HCT116 (cell line): ENCODE measurements at regions not wholly inside any gene's neighbourhood (a gene's known extent, or its start where the extent isn't known, plus 50 kb on each side); places are given as distances from the start of the nearest gene placed in this dataset.

Source experiments
- CEBPB ChIP-seq: IDR thresholded peaks from 2 replicates; pipeline ENCODE4 v1.6.1; 2012; ENCODE audit warnings: low read depth
- CTCF ChIP-seq, 3 experiments: fragments of 200-600 bp in 1 of 3; sonication (generic) in 1 of 3; IDR thresholded peaks in 2 of 3; conservative IDR thresholded peaks in 1 of 3; 2 replicates each; pipeline ENCODE4 v1.5.1; 2012 to 2017; ENCODE audit warnings: low read depth in 2 of 3, low read length in 2 of 3, antibody characterized with exemption in 1 of 3, borderline replicate concordance in 1 of 3, control low read depth in 1 of 3, mild to moderate bottlenecking in 1 of 3, mixed read lengths in 1 of 3, mixed run types in 1 of 3, moderate library complexity in 1 of 3; ENCODE audit not compliant: insufficient read depth in 1 of 3
- EGR1 ChIP-seq: IDR thresholded peaks from 2 replicates; pipeline ENCODE4 v1.6.1; 2012; ENCODE audit warnings: low read depth
- ELF1 ChIP-seq: IDR thresholded peaks from 2 replicates; pipeline ENCODE4 v1.6.1; 2012; ENCODE audit warnings: low read depth, borderline replicate concordance
- EZH2phosphoT487 ChIP-seq: fragments of 200-600 bp; IDR thresholded peaks from 2 replicates; pipeline ENCODE4 v1.6.1; 2018; ENCODE audit warnings: antibody characterized with exemption, borderline replicate concordance
- JUND ChIP-seq: IDR thresholded peaks from 2 replicates; pipeline ENCODE4 v1.6.1; 2012
- POLR2AphosphoS5 ChIP-seq: IDR thresholded peaks from 2 replicates; pipeline ENCODE4 v1.6.1; 2011; ENCODE audit warnings: mild to moderate bottlenecking, low read depth, low read length, moderate library complexity
- RAD21 ChIP-seq: IDR thresholded peaks from 2 replicates; pipeline ENCODE4 v1.6.1; 2012; ENCODE audit warnings: low read depth, mild to moderate bottlenecking
- ZFX ChIP-seq: fragments of 450-650 bp; IDR thresholded peaks from 2 replicates; pipeline ENCODE4 v1.6.1; 2017
- TF ChIP-seq, protein P1 (sequence below): IDR thresholded peaks from 2 replicates; pipeline ENCODE4 v1.6.1; 2012
- TF ChIP-seq, protein P2 (sequence below): IDR thresholded peaks from 2 replicates; pipeline ENCODE4 v1.6.1; 2012; ENCODE audit warnings: low read depth
- TF ChIP-seq, protein P3 (sequence below): IDR thresholded peaks from 2 replicates; pipeline ENCODE4 v1.6.1; 2012

GRCh38 chr7:149588930-149589329 lies 91.3 kb upstream of the ZNF746 start:
- TF ChIP-seq, protein P1, sequence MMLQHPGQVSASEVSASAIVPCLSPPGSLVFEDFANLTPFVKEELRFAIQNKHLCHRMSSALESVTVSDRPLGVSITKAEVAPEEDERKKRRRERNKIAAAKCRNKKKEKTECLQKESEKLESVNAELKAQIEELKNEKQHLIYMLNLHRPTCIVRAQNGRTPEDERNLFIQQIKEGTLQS: peak; percentile 50; the same call in 1 of the 2 replicates
- TF ChIP-seq EZH2phosphoT487 (no peak), CTCF (IDR thresholded peaks at IDR 0.05 in 2 of 3, conservative IDR thresholded peaks at IDR 0.05 in 1 of 3; ENCODE audit: borderline replicate concordance in 1 of 3, insufficient read depth in 1 of 3, low read depth in 2 of 3, low read length in 2 of 3) (no peak), ELF1 (no peak), POLR2AphosphoS5 (0 out of 2 replicates have a peak, but pooled peaks have one; percentile 22), JUND (no peak), RAD21 (no peak), ZFX (no peak), EGR1 (0 out of 2 replicates have a peak, but pooled peaks have one; percentile 4), CEBPB (no peak)
- TF ChIP-seq, protein P2, sequence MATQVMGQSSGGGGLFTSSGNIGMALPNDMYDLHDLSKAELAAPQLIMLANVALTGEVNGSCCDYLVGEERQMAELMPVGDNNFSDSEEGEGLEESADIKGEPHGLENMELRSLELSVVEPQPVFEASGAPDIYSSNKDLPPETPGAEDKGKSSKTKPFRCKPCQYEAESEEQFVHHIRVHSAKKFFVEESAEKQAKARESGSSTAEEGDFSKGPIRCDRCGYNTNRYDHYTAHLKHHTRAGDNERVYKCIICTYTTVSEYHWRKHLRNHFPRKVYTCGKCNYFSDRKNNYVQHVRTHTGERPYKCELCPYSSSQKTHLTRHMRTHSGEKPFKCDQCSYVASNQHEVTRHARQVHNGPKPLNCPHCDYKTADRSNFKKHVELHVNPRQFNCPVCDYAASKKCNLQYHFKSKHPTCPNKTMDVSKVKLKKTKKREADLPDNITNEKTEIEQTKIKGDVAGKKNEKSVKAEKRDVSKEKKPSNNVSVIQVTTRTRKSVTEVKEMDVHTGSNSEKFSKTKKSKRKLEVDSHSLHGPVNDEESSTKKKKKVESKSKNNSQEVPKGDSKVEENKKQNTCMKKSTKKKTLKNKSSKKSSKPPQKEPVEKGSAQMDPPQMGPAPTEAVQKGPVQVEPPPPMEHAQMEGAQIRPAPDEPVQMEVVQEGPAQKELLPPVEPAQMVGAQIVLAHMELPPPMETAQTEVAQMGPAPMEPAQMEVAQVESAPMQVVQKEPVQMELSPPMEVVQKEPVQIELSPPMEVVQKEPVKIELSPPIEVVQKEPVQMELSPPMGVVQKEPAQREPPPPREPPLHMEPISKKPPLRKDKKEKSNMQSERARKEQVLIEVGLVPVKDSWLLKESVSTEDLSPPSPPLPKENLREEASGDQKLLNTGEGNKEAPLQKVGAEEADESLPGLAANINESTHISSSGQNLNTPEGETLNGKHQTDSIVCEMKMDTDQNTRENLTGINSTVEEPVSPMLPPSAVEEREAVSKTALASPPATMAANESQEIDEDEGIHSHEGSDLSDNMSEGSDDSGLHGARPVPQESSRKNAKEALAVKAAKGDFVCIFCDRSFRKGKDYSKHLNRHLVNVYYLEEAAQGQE: no peak
- TF ChIP-seq, protein P3, sequence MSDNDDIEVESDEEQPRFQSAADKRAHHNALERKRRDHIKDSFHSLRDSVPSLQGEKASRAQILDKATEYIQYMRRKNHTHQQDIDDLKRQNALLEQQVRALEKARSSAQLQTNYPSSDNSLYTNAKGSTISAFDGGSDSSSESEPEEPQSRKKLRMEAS: no peak
